ENCODE measurements at regions not wholly inside any gene's neighbourhood (a gene's known extent, or its start where the extent isn't known, plus 50 kb on each side); places are given as distances from the start of the nearest gene placed in this dataset.

- no peak overlapping the region for H3K4me2 ChIP-seq
- H3K4me1 ChIP-seq (ENCODE audit: low read depth, poor library complexity, severe bottlenecking), result peaks cover 41% of the 10 kb centered on the region
- H3K79me2 ChIP-seq (ENCODE audit: insufficient read depth, low read depth), result no peaks in the 10 kb centered on the region
- no peak for TF ChIP-seq CTCF (conservative IDR thresholded peaks at IDR 0.05; ENCODE audit: low read depth, low read length)
- H3K9ac ChIP-seq, result no peak overlapping the region
- no peak overlapping the region for H3K4me3 ChIP-seq (IDR thresholded peaks at IDR 0.05; ENCODE audit: insufficient read depth, low read depth, low read length)
- no peak overlapping the region for H3K27ac ChIP-seq
- no peaks in the 10 kb centered on the region for H4K20me1 ChIP-seq (ENCODE audit: insufficient read depth)
- H3K36me3 ChIP-seq (ENCODE audit: insufficient read depth), result no peaks in the 10 kb centered on the region
- H3K27me3 ChIP-seq (ENCODE audit: insufficient read depth, low read depth), result no peaks in the 10 kb centered on the region
- no peak overlapping the region for H2AFZ ChIP-seq (ENCODE audit: low read depth)
Observed at GRCh38 chr1:184895086-184895485, 79.2 kb downstream of the NIBAN1 start.

- Histone ChIP-seq H4K20me1 (ENCODE audit: insufficient read depth) (no peaks in the 10 kb centered on the region), H3K27me3 (ENCODE audit: insufficient read depth, low read depth) (no peaks in the 10 kb centered on the region), H3K36me3 (ENCODE audit: insufficient read depth) (no peaks in the 10 kb centered on the region), H3K4me2 (no peak overlapping the region), H2AFZ (ENCODE audit: low read depth) (no peak overlapping the region), H3K9ac (no peak overlapping the region), H3K79me2 (ENCODE audit: insufficient read depth, low read depth) (no peaks in the 10 kb centered on the region), H3K4me1 (ENCODE audit: low read depth, poor library complexity, severe bottlenecking) (peaks cover 46% of the 10 kb centered on the region), H3K4me3 (IDR thresholded peaks at IDR 0.05; ENCODE audit: insufficient read depth, low read depth, low read length) (no peak overlapping the region), H3K27ac (no peak overlapping the region)
- TF ChIP-seq CTCF (conservative IDR thresholded peaks at IDR 0.05; ENCODE audit: low read depth, low read length), result no peak
Observed at GRCh38 chr1:184893695-184894094, 80.6 kb downstream of the NIBAN1 start.

GRCh38 chr1:184892116-184892515, 82.2 kb downstream of the NIBAN1 start:
- Histone ChIP-seq H3K79me2 (ENCODE audit: insufficient read depth, low read depth) (no peaks in the 10 kb centered on the region), H3K9ac (no peak overlapping the region), H3K27ac (no peak overlapping the region), H3K4me3 (IDR thresholded peaks at IDR 0.05; ENCODE audit: insufficient read depth, low read depth, low read length) (no peak overlapping the region), H3K36me3 (ENCODE audit: insufficient read depth) (no peaks in the 10 kb centered on the region; the same call in 1 of the 2 replicates), H3K27me3 (ENCODE audit: insufficient read depth, low read depth) (no peaks in the 10 kb centered on the region), H3K4me2 (no peak overlapping the region), H4K20me1 (ENCODE audit: insufficient read depth) (no peaks in the 10 kb centered on the region), H2AFZ (ENCODE audit: low read depth) (no peak overlapping the region), H3K4me1 (ENCODE audit: low read depth, poor library complexity, severe bottlenecking) (peaks cover 46% of the 10 kb centered on the region)
- no peak for TF ChIP-seq CTCF (conservative IDR thresholded peaks at IDR 0.05; ENCODE audit: low read depth, low read length)

GRCh38 chr1:184891440-184891839, 82.9 kb downstream of the NIBAN1 start:
- no peaks in the 10 kb centered on the region; the same call in 1 of the 2 replicates for H3K36me3 ChIP-seq (ENCODE audit: insufficient read depth)
- H4K20me1 ChIP-seq (ENCODE audit: insufficient read depth), result no peaks in the 10 kb centered on the region
- H3K9ac ChIP-seq, result no peak overlapping the region
- peaks cover 43% of the 10 kb centered on the region for H3K4me1 ChIP-seq (ENCODE audit: low read depth, poor library complexity, severe bottlenecking)
- TF ChIP-seq CTCF (conservative IDR thresholded peaks at IDR 0.05; ENCODE audit: low read depth, low read length), result no peak
- no peak overlapping the region for H2AFZ ChIP-seq (ENCODE audit: low read depth)
- no peak overlapping the region for H3K4me3 ChIP-seq (IDR thresholded peaks at IDR 0.05; ENCODE audit: insufficient read depth, low read depth, low read length)
- H3K79me2 ChIP-seq (ENCODE audit: insufficient read depth, low read depth), result no peaks in the 10 kb centered on the region
- H3K4me2 ChIP-seq, result peak overlapping the region; percentile 7; the same call in 1 of the 2 replicates
- H3K27ac ChIP-seq, result no peak overlapping the region
- no peaks in the 10 kb centered on the region for H3K27me3 ChIP-seq (ENCODE audit: insufficient read depth, low read depth)
